ENCODE measurements at regions not wholly inside any gene's neighbourhood (a gene's known extent, or its start where the extent isn't known, plus 50 kb on each side); places are given as distances from the start of the nearest gene placed in this dataset.
A peak's percentile ranks its signal among the peaks of the same experiment; 100 is the strongest.
"Not testable (repeated sequence)": the region's sequence is repeated elsewhere in the genome, so short reads cannot be mapped to it uniquely, and the experiment has no call there.

- no peaks in the 10 kb centered on the region for H3K23me2 ChIP-seq (ENCODE audit: insufficient read length, low read depth, low read length, poor library complexity, severe bottlenecking)
- no peaks in the 10 kb centered on the region for H3K79me2 ChIP-seq (ENCODE audit: insufficient read depth, low read length)
- no peaks in the 10 kb centered on the region for H3K27me3 ChIP-seq (ENCODE audit: insufficient read depth, low read length)
- no peak overlapping the region for H3K27ac ChIP-seq (ENCODE audit: insufficient read length, low read depth, low read length)
- no peaks in the 10 kb centered on the region for H3K4me1 ChIP-seq (ENCODE audit: insufficient read depth, low read length)
- no peak overlapping the region for H4K8ac ChIP-seq (replicated peaks; ENCODE audit: insufficient read length, low read depth, low read length)
- TF ChIP-seq CTCF (conservative IDR thresholded peaks at IDR 0.05), result no peak
- no peak overlapping the region for H2AK5ac ChIP-seq (ENCODE audit: insufficient read length, low read length)
- H3K23ac ChIP-seq (ENCODE audit: insufficient read length, low read depth, low read length), result no peak overlapping the region
- H4K20me1 ChIP-seq (ENCODE audit: control insufficient read depth, insufficient read depth, insufficient read length), result no peaks in the 10 kb centered on the region
- no peak overlapping the region for H2BK5ac ChIP-seq (ENCODE audit: insufficient read length, low read length)
- no peak overlapping the region for H2BK120ac ChIP-seq (ENCODE audit: low read depth, low read length, poor library complexity, severe bottlenecking)
- no peak overlapping the region for H3T11ph ChIP-seq (ENCODE audit: low read length)
- no peaks in the 10 kb centered on the region for H3K36me3 Mint-ChIP-seq (ENCODE audit: insufficient read depth in 1 of 3, low read depth in 3 of 3)
- H3K4me2 ChIP-seq (ENCODE audit: insufficient read depth, insufficient read length, low read length), result no peak overlapping the region
- no peak overlapping the region for H2BK12ac ChIP-seq (ENCODE audit: insufficient read length, low read depth, low read length)
- H3K56ac ChIP-seq (ENCODE audit: insufficient read length, low read depth, low read length), result no peak overlapping the region
- H4K91ac ChIP-seq (ENCODE audit: insufficient read length, low read depth, low read length), result no peak overlapping the region
- H3K79me1 ChIP-seq (ENCODE audit: insufficient read depth, low read depth, low read length, poor library complexity, severe bottlenecking), result no peaks in the 10 kb centered on the region
- no peak overlapping the region for H3K4ac ChIP-seq (ENCODE audit: low read depth, low read length)
- H2BK15ac ChIP-seq (ENCODE audit: low read depth, low read length), result no peak overlapping the region
- H3K9me3 ChIP-seq (ENCODE audit: control insufficient read depth, low read depth, low read length), result no peaks in the 10 kb centered on the region
- no peak overlapping the region for H3K4me3 Mint-ChIP-seq
- peaks cover 5 to 6% of the 10 kb centered on the region in 2 experiments; a peak in 3 of 4 replicates for H3K4me1 Mint-ChIP-seq
- H2BK20ac ChIP-seq (ENCODE audit: low read depth, low read length, poor library complexity, severe bottlenecking), result no peak overlapping the region
- no peak overlapping the region for H3K27ac Mint-ChIP-seq
- H3K14ac ChIP-seq (ENCODE audit: insufficient read depth, low read length), result no peak overlapping the region
- DNase-seq, result no peak
- H4K5ac ChIP-seq (ENCODE audit: insufficient read length, low read depth, low read length), result no peak overlapping the region
- H2AFZ ChIP-seq (ENCODE audit: low read length), result no peak overlapping the region
- no peak overlapping the region for H3K18ac ChIP-seq (ENCODE audit: insufficient read length, low read depth, low read length)
- H3K27me3 Mint-ChIP-seq (ENCODE audit: low read depth), result no peaks in the 10 kb centered on the region
- no peaks in the 10 kb centered on the region for H3K9me3 Mint-ChIP-seq
- H3K9ac ChIP-seq (ENCODE audit: extremely low read depth, insufficient read length, low read length), result no peak overlapping the region
Measured at GRCh38 chr11:87889126-87889525, 286.1 kb downstream of the RAB38 start.

GRCh38 chr11:87885084-87885483, 290.2 kb downstream of the RAB38 start:
- WGBS (ENCODE audit: extremely low coverage, insufficient read length, low lambda C conversion rate), result no CpG with 5 or more reads among the region's 1 CpG
- peak overlapping the region in 1 of 3 experiments; percentile 47; a peak in 1 of 7 replicates for H3K27ac Mint-ChIP-seq

More at GRCh38 chr11:87885084-87885483, 290.2 kb downstream of the RAB38 start:
- H3K27me3 ChIP-seq (ENCODE audit: insufficient read depth, low read length); H3K27me3 Mint-ChIP-seq (ENCODE audit: low read depth); H3K14ac ChIP-seq (ENCODE audit: insufficient read depth, low read length); H2BK20ac ChIP-seq (ENCODE audit: low read depth, low read length, poor library complexity, severe bottlenecking); H3K23ac ChIP-seq (ENCODE audit: insufficient read length, low read depth, low read length); H3K9me3 Mint-ChIP-seq; H3K56ac ChIP-seq (ENCODE audit: insufficient read length, low read depth, low read length); H2AK5ac ChIP-seq (ENCODE audit: insufficient read length, low read length); H3K9me3 ChIP-seq (ENCODE audit: control insufficient read depth, low read depth, low read length); H3K27ac ChIP-seq (ENCODE audit: insufficient read length, low read depth, low read length); H2AFZ ChIP-seq (ENCODE audit: low read length); H3K4me1 Mint-ChIP-seq; H3T11ph ChIP-seq (ENCODE audit: low read length); H3K79me1 ChIP-seq (ENCODE audit: insufficient read depth, low read depth, low read length, poor library complexity, severe bottlenecking); H3K18ac ChIP-seq (ENCODE audit: insufficient read length, low read depth, low read length); H4K8ac ChIP-seq (replicated peaks; ENCODE audit: insufficient read length, low read depth, low read length); H3K23me2 ChIP-seq (ENCODE audit: insufficient read length, low read depth, low read length, poor library complexity, severe bottlenecking); H4K20me1 ChIP-seq (ENCODE audit: control insufficient read depth, insufficient read depth, insufficient read length); H2BK120ac ChIP-seq (ENCODE audit: low read depth, low read length, poor library complexity, severe bottlenecking); DNase-seq; H3K4me1 ChIP-seq (ENCODE audit: insufficient read depth, low read length); H2BK5ac ChIP-seq (ENCODE audit: insufficient read length, low read length); H4K91ac ChIP-seq (ENCODE audit: insufficient read length, low read depth, low read length); H3K4me3 Mint-ChIP-seq; H4K5ac ChIP-seq (ENCODE audit: insufficient read length, low read depth, low read length); H2BK12ac ChIP-seq (ENCODE audit: insufficient read length, low read depth, low read length); H3K9ac ChIP-seq (ENCODE audit: extremely low read depth, insufficient read length, low read length); H3K79me2 ChIP-seq (ENCODE audit: insufficient read depth, low read length); H3K4me2 ChIP-seq (ENCODE audit: insufficient read depth, insufficient read length, low read length); H3K36me3 Mint-ChIP-seq (ENCODE audit: insufficient read depth in 1 of 3, low read depth in 3 of 3); H2BK15ac ChIP-seq (ENCODE audit: low read depth, low read length); H3K4ac ChIP-seq (ENCODE audit: low read depth, low read length): not testable (repeated sequence)

Data from H9 (cell line).